ENCODE measurements at regions not wholly inside any gene's neighbourhood (a gene's known extent, or its start where the extent isn't known, plus 50 kb on each side); places are given as distances from the start of the nearest gene placed in this dataset.

DNA sequence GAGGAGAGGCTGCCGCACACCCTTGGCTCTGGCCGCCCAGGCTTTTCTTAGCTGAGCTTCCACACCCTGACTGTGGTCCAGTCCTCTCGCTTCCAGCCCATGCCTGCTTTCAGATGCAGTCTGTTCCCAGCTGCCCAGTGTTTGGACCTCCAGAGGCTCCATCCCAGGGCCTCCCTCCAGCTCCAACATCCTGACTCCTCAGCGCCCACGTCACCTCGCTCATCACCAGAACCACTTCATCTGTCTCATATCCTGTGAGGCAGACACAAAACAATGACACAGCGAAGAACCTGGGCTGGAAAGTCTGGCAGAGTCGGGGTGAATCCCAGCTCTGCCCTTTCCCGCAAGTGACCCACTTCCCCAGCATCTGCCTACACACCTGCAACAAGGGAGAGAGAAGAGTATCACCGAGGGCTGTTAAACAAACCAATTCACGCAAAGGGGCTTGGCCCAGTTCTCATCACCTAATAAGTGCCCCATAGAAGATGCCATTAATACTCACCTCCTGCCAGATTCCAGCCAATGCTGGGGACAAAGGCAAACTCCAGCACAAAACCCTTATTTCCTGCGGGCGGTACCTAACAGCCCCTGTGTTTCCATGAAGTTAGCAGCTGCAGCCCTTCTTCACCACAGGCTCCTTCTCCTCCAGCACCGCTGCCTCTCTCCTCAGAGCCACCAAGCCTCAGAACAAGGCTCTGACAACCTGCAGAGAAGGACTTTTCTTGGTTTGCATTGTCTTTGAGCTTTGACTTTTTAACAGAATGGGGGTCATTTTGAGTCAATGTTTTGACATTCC lies 133.4 kb upstream of the CDH4 start:
- no peaks in the 10 kb centered on the region for H3K27me3 ChIP-seq (replicated peaks)
- in situ Hi-C loops (cut with HindIII; ENCODE audit: low pct_ligation_motif_present, low sequenced_read_pairs) = no loop called here
- no peaks in the 10 kb centered on the region for H3K36me3 ChIP-seq (replicated peaks)
- H3K4me3 ChIP-seq (ENCODE audit: low read depth, low read length) = no peak overlapping the region
- no peak overlapping the region for H3K27ac ChIP-seq
- DNase-seq = peak; percentile 21
- TF ChIP-seq, protein P1, sequence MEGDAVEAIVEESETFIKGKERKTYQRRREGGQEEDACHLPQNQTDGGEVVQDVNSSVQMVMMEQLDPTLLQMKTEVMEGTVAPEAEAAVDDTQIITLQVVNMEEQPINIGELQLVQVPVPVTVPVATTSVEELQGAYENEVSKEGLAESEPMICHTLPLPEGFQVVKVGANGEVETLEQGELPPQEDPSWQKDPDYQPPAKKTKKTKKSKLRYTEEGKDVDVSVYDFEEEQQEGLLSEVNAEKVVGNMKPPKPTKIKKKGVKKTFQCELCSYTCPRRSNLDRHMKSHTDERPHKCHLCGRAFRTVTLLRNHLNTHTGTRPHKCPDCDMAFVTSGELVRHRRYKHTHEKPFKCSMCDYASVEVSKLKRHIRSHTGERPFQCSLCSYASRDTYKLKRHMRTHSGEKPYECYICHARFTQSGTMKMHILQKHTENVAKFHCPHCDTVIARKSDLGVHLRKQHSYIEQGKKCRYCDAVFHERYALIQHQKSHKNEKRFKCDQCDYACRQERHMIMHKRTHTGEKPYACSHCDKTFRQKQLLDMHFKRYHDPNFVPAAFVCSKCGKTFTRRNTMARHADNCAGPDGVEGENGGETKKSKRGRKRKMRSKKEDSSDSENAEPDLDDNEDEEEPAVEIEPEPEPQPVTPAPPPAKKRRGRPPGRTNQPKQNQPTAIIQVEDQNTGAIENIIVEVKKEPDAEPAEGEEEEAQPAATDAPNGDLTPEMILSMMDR (IDR thresholded peaks at IDR 0.05; ENCODE audit: low read depth, low read length, missing control alignments) = no peak

DNA sequence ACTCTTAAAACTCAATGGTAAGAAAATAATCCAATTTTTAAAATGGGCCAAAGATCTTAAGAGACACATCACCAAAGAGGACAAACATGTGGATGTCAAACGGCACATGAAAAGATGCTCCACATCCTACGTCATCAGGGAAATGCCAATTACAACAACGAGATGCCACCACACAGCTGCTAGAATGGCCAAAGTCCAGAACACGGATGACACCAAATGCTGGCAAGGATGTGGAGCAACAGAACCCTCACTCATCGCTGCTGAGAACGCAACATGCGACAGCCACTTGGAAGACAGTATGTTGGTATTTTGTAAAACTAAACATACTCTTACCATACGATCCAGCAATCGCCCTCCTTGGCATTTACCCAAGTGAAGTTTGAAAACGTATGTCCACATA lies 132.8 kb upstream of the CDH4 start:
- DNase-seq = no peak

DNA sequence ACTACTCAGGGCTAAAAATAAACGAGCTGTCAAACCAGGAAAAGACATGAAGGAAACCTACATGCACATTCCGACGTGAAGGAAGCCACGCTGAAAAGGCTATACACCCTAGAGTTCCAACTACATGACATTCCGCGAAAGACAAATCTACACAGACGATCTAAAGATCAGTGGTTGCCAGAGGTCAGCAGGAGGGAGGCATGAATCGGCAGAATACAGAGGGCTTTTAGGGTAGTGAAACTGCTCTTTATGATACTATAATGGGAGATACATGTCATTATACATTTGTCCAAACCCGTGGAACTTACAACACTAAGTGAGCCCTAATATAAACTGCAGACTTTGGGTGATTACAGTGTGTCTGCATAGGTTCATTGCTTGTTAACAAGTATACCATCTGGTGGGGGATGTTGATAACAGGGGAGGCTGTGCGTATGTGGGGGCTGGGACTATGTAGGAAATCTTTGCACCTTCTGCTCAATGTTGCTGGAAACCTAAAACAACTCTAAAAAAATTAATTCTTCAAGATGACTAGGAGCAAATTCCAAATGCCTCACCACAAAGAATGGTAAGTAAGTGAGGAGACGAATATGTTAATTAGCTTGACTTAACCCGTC lies 132.2 kb upstream of the CDH4 start:
- Histone ChIP-seq H3K4me3 (ENCODE audit: low read depth, low read length) (no peak overlapping the region), H3K36me3 (replicated peaks) (no peaks in the 10 kb centered on the region), H3K27me3 (replicated peaks) (no peaks in the 10 kb centered on the region), H3K27ac (no peak overlapping the region)
- DNase-seq = no peak
- TF ChIP-seq, protein P1 (IDR thresholded peaks at IDR 0.05; ENCODE audit: low read depth, low read length, missing control alignments) = no peak
- in situ Hi-C loops (cut with HindIII; ENCODE audit: low pct_ligation_motif_present, low sequenced_read_pairs) = no loop called here

More for the DNA sequence above, 132.8 kb upstream of the CDH4 start:
- no peak overlapping the region for H3K4me3 ChIP-seq (ENCODE audit: low read depth, low read length)
- TF ChIP-seq, protein P1 (IDR thresholded peaks at IDR 0.05; ENCODE audit: low read depth, low read length, missing control alignments) = no peak
- H3K27ac ChIP-seq = no peak overlapping the region
- no peaks in the 10 kb centered on the region for H3K36me3 ChIP-seq (replicated peaks)
- no peaks in the 10 kb centered on the region for H3K27me3 ChIP-seq (replicated peaks)
- in situ Hi-C loops (cut with HindIII; ENCODE audit: low pct_ligation_motif_present, low sequenced_read_pairs) = no loop called here

GRCh38 chr20:61120595-61121515 lies 131.2 kb upstream of the CDH4 start:
- Histone ChIP-seq H3K27me3 (replicated peaks) (no peaks in the 10 kb centered on the region), H3K4me3 (ENCODE audit: low read depth, low read length) (no peak overlapping the region), H3K27ac (no peak overlapping the region), H3K36me3 (replicated peaks) (no peaks in the 10 kb centered on the region)
- TF ChIP-seq, protein P1 (IDR thresholded peaks at IDR 0.05; ENCODE audit: low read depth, low read length, missing control alignments) = peak; percentile 74
- DNase-seq = peak; percentile 47
- in situ Hi-C loops (cut with HindIII; ENCODE audit: low pct_ligation_motif_present, low sequenced_read_pairs) = no loop called here

GRCh38 chr20:61121661-61122060 lies 130.4 kb upstream of the CDH4 start:
- H3K36me3 ChIP-seq (replicated peaks) = no peaks in the 10 kb centered on the region
- H3K4me3 ChIP-seq (ENCODE audit: low read depth, low read length) = no peak overlapping the region
- TF ChIP-seq, protein P1 (IDR thresholded peaks at IDR 0.05; ENCODE audit: low read depth, low read length, missing control alignments) = no peak
- no peak for DNase-seq
- no peak overlapping the region for H3K27ac ChIP-seq
- H3K27me3 ChIP-seq (replicated peaks) = no peaks in the 10 kb centered on the region
- in situ Hi-C loops (cut with HindIII; ENCODE audit: low pct_ligation_motif_present, low sequenced_read_pairs) = no loop called here
